HG03378 (cell line): ENCODE measurements at regions not wholly inside any gene's neighbourhood (a gene's known extent, or its start where the extent isn't known, plus 50 kb on each side); places are given as distances from the start of the nearest gene placed in this dataset.
"Not testable (repeated sequence)": the region's sequence is repeated elsewhere in the genome, so short reads cannot be mapped to it uniquely, and the experiment has no call there.

Source experiments
- ATAC-seq: cut with Tn5 transposase; IDR thresholded peaks from one replicate; pipeline ENCODE4 v1.9.1; 2021; ENCODE audit warnings: mild to moderate bottlenecking, moderate library complexity; ENCODE audit not compliant: unreplicated experiment

DNA sequence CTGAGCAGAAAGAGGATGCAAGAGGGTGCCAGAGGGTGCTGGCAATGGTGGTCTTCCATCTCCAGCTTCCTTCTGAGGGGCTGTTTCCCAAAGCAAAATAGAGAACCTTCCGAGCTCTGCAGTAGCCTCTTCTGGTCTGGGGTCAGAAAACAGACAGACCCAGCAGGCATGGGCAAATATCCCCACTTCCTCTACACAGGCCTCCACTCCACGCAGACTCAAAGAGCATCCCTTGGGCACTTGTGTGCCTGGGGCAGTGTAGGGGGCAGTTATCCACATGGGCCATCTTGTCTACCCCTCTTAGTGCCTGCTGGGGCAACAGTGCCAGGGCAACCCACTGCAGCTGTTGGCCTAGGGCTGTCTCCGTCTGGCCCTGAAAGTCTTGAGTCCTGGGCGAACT lies 231.9 kb downstream of the TTC8 start:
- ATAC-seq: no peak

DNA sequence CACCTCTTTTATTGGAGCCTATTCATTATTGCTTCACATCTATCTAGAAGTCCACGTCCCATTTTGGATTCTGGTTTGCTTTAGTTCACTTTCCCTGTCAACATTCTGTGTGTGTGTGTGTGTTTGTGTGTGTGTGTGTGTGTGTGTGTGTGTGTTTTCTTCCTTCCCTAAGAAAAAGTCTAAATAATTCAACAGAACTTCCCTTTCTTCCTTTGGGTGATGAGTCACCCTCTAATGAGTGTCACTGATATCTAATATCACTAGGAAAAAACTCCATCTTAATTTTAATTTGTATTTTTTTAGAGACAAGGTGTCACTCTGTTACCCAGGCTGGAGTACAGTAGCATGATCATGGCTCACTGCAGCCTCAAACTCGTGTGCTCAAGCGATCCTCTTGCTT lies 234.2 kb downstream of the TTC8 start:
- no peak for ATAC-seq

DNA sequence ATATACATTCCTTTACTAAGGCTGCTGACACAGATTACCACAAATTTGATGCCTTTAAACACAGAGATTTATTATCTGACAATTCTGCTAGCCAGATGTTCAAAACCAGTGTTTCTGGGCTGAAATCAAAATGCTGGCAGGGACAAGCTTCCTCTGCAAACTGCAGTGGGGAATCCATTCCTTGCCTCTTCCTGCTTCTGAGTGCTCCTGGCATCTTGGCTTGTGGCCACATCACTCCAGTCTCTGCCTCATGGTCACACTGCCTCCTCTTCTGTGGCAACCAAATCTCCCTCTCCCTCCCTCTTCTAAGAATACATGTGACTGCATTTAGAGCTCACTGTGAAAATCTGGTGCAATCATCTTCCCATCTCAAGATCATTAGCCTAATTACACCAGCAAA lies 235.7 kb downstream of the TTC8 start:
- ATAC-seq: no peak

DNA sequence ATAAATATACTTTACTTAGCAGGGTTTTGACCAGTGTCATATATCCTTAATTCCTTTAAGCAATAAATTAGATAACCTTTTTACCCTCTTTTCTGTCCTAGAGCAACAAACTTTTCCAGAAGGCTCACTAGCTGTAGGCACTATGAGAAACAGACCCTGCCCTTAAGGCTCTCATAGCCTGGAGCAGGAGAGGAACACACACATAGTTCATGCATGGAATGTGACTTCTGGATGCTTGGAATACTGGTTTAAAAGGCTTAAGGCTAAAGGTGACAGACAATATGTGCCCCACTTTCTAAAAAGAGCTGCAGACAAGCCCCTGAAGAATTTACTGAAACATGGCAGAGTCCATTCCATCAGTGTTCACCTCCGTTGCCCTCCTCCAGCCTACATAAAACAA lies 237.2 kb downstream of the TTC8 start:
- no peak for ATAC-seq

DNA sequence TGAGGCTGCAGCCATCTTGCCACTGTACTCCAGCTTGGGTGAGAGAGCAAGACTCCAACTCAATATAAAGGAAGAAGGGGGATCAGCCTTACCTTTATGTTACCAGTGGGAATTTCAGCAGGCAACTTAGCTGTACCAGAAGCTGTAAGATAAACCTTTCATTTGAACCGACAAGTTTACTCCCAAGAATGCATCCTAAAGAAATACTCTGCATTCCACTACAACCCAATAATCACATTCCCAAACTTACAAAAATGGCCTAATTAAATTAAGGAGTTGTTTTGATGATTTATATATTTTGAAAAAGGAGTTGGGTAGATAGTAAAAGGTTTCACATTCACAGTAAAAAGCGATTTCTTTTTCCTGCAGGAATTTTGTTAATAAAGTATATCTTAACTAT lies 241.4 kb downstream of the TTC8 start:
- ATAC-seq: no peak

DNA sequence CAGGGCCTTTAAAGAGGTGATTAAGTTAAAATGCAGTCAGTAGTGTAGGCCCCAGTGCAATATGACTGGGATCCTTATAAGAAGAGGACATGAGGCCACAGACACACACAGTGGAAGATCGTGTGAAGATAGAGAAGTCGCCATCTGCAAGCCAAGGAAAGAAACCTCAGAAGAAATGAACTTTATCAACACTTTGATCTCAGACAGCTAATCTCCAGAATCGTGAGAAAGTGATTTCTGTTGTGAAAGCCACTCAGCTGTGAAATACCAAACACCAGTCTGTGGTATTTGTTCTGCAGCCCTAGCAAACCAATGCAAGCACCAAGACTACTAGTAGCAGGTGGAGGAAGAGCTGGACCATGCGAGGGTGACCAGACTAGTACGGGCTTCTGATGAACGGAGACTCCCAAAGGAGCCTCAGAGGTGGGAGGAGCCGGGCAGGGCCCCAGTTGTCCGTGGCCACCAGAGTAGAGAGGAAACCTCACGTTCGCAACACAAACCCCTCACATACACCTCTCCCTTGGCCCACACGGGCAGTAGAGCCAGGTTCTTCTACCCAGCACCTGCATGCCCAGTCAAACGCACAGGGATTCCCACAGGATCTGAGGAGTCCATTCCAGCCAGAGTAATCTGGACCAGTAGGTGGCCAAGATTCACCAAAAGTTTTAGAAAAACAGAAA lies 243.0 kb downstream of the TTC8 start:
- ATAC-seq: no peak

DNA sequence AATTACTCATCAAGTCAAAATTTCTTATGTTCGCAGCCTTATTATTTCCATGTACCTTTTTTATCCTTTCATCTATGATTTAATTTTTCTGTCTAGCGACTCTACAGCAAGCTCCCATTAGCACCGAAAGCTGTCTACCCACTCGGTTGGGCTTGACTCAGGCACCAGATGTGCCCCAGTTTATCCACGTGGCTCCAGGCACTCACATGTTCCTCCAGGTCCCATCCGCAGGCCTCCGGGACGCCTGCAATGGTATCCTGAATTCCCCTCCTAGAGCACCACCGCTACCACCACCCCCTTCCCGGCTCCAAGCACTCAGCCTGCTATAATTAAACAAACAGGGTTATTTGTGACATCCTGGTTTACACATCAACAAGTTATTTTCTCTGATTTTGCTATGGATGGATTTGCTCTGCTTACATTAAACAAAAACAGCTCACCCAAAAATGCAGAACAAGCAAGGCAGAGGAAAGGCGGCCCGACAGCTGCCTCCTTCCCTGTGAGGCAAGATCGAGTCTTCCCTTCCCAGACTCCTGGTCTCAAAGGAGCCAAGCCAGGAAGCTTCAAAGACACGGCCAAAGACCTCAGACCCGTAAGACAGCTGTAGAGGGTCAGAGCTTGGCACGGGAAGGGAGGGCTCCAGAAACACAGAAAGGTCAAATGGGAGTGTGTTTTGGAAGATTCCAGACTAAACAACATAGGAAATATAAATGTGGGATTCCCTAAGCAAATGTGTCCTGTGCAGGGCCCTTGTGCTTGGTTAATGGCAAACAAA lies 253.8 kb downstream of the TTC8 start:
- no peak for ATAC-seq

DNA sequence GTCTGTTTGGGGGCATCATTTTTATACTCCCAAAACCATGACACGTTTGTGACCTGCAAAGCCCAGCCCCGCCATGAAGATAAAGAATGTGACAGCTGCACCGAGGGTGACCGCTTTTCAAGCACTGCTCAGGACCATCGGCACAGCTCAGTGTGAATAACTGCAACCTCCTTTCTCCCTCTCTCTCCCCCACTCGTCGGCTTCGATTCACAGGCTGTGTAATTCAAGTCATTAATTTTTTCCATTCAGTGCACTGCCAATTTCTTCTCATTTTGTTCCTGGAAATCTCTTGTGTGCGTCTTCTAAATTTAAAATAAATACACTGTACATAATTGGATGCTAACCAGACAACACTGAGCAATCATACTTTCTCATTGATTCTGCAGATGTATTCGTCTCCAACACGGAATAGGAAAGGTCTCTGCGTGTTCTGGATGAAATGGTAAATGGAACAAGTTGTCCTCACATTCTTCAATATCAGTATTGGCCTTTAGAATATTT lies 260.8 kb downstream of the TTC8 start:
- no peak for ATAC-seq

DNA sequence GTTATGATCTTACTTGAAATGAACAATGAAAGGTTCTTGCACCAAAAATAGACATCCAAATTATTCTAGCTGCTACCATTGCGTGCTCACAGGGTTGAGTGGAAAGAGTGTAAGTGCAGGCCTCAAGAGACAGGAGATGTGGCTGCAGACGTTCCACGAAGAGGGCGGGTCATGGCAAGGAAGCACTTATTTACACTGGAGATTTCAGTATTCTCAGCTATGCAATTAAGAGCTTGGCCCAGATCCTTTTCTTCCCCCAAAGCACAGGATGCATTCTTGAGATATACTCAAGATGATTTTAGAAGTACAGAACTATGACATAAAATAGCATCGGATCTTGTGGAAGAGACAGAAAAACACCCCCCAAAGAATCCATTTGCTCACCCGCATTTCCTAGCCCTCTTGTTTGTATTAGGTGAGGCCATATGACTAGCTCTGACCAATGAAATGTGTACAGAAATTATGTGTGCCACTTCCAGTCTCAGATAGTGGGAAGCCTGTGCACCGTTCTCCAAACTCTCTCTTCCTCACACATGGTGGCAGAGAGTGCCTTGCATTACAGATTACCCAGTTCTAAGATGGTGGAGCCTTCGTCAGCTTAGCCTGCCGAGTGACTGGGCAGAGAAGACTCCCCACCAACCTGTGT lies 261.4 kb downstream of the TTC8 start:
- no peak for ATAC-seq

DNA sequence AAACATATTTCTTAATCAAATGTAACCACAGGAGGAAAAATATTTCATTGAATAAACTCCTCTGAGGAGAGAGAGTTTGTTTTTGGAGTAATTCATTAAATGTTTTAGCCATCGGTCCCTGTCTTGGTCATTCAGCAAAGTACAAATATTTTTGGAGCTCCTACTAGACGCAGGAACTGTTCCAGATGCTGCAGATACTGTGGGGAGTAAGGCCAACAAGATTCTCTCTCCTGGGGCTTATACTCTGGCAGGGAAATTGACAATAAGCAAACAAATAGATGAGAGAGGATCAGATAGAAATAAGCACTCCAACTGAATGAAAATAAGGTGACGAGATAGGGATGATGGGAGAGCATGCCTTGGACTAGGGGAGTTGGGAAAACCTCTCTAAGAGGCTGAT lies 264.1 kb downstream of the TTC8 start:
- no peak for ATAC-seq

DNA sequence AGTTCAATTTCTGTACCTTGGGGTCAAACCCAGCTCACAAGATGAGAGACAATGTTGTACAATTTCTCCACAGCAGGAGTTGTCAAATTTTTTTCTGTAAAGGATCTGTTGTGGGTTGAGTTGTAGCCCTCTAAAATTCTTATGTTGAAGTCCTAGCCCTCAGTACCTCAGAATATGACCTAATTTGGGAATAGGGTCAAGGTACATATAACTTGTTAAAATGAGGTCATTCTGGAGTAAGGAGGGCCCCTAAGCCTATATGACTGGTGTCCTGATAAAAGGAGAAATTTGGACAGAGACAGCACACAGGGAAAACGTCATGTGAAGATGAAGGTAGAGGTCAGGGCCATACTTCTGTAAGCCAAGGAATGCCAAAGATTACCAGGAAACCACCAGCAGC lies 264.9 kb downstream of the TTC8 start:
- no peak for ATAC-seq

DNA sequence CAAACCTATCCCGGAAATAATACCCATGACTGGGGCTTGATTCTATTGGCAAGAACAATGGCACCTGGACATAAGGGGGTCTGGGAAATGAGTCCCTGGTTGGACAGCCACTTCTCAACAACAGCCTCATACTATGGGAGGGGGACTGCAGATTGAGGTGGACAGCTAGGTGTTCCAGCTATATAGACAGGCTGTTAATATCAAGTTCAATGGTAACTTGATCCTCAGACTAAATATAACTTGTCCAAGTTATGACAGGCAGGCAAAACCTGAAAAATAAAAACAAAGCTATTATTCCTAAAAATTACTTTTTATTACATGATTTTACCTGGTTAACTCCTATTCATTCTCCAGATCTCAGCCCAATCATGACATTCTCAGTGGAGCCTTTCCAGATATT lies 267.3 kb downstream of the TTC8 start:
- ATAC-seq: no peak

DNA sequence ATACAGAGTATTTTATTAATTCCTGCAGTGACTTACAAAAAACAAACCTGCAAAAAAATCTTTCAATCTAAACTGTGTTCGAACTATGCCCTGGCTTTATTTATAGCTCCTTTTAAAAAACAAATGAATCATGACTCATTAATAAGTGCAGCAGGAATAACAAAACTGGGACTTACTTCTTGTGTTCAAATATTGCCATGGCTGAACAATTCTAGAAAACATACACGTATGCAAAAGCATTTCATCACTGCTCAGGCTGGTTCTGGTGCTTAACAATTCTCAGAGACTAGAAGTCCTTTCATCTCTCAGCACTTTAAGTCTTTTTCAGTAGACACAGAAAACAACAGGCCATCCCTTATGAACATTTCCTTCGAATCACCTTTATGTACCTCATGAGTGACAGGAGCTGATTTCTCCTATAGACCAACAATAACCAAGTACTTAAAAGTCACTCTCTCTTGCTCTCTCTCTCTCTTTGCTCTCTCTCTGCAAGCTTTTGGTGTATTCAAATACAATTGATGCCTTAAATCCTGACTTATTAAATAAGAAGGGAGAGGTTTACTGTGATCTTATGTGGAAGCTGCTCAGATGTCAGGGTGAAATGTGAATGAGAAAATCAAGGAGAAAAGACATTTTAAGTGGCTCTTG lies 268.8 kb downstream of the TTC8 start:
- no peak for ATAC-seq

DNA sequence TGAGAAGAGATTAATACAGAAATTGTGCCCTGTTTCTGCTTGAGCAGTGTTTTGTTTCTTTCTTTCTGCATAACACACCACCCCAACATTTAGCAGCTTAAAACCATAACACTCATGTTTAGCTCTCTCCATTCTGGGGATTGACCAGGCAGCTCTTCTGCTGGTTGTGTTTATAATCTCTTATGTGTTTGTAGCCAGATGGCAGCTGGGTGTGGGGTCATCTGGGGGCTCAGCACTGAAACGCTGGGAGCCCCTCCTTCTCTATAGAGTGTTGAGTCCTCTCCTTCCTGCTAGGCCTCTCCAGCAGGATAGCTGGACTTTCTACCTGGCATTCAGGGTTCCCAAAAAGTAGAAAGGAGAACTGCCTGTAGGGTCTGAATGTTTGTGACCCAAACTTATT lies 270.6 kb downstream of the TTC8 start:
- ATAC-seq: no peak

DNA sequence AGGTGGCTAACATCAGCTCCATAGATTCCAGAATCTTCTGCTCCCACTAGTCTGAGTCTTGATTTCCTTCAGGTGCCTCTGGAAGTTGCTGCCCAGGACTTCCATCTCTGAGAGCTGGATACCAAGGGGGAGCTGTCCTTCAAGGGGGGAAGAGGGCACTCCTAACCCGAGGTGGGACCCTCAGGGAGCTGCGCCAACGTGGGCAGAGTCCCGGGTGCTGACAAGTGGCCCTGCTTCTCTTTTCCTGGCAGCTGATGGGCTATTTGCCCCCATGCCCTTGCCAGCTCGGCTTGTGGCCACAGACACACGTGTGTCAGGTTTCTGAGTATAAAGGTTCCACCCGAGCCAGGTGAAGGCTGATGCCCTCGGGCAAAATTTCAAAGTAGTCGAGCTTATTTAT lies 272.5 kb downstream of the TTC8 start:
- ATAC-seq: no peak

DNA sequence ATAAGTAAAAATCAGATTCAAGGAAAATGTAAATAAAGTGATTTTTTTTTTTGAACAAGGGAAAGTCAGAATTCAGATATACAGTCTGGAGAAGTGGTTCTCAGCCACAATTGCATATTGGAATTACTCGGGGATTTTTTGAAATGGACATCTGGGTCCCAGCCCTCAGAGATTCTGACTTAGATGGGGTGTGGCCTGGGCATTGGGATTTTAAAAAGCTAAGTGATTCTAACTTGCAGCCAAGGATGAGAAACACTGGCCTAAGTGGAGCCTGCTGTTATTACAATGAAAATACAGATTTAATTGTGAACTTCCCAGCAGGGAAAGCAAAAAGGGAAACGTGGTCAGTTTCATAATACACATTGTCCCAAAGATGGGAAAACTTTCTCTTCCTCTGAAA lies 273.8 kb downstream of the TTC8 start:
- no peak for ATAC-seq

DNA sequence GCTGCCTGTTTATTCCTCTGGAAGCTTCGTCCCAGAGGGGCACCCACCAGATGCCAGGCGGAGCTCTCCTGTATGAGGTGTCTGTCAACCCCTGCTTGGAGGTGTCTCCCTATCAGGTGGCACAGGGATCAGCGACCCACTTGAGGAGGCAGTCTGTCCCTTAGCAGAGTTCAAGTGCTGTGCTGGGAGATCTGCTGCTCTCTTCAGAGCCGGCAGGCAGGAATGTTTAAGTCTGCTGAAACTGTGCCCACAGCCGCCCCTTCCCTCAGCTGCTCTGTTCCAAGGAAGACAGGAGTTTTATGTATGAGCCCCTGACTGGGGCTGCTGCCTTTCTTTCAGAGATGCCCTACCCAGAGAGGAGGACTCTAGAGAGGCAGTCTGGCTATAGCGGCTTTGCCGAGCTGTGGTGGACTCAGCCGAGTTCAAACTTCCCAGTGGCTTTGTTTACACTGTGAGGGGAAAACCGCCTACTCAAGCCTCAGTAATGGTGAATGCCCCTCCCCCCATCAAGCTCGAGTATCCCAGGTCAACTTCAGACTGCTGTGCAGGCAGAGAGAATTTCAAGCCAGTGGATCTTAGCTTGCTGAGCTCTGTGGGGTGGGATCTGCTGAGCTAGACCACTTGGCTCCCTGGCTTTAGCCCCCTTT lies 279.8 kb downstream of the TTC8 start:
- not testable (repeated sequence) for ATAC-seq

DNA sequence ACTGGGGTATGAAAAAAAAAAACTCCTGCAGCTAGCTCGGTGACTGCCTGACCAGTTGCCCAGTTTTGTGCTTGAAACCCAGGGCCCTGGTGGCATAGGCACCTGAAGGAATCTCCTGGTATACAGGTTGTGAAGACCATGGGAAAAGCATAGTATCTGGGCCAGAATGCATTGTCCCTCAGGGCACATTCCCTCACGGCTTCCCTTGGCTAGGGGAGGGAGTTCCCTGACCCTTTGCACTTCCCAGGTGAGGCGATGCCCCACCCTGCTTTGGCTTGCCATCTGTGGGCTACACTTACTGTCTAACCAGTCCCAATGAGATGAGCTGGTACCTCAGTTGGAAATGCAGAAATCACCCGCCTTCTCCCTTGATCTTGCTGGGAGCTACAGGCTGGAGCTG lies 280.4 kb downstream of the TTC8 start:
- not testable (repeated sequence) for ATAC-seq
